ENCODE measurements at regions not wholly inside any gene's neighbourhood (a gene's known extent, or its start where the extent isn't known, plus 50 kb on each side); places are given as distances from the start of the nearest gene placed in this dataset.

DNA sequence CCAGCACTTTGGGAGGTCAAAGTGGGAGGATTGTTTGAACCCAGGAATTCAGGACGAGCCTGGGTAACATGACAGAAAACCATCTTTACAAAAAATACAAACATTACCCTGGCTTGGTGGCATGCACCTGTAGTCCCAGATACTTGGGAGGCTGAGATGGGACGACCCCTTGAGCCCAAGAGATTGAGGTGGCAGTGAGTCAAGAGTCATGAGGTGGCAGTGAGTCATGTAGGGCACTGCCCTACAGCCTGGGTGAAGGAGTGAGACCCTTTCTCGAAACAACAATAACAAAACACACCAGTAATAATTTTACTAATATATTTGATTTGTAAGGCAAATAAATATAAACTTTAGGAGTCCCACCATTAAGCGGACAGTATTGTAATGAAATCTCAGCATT, 1906.2 kb downstream of the NCAM2 start:
- in situ Hi-C loops (cut with HindIII; ENCODE audit: low sequenced_read_pairs) = no loop called here
- no peak for DNase-seq (ENCODE audit: low read depth, low spot score)
- H3K4me3 ChIP-seq (ENCODE audit: low read depth, low read length) = no peak overlapping the region
- TF ChIP-seq CTCF (IDR thresholded peaks at IDR 0.05; ENCODE audit: low read depth, low read length) = no peak

- no peak for DNase-seq (ENCODE audit: low read depth, low spot score)
- in situ Hi-C loops (cut with HindIII; ENCODE audit: low sequenced_read_pairs) = no loop called here
- H3K4me3 ChIP-seq (ENCODE audit: low read depth, low read length) = no peak overlapping the region
- TF ChIP-seq CTCF (IDR thresholded peaks at IDR 0.05; ENCODE audit: low read depth, low read length) = no peak
Observed at GRCh38 chr21:22925032-22925431, 1926.8 kb downstream of the NCAM2 start.

- in situ Hi-C loops (cut with HindIII; ENCODE audit: low sequenced_read_pairs) = no loop called here
- no peak for TF ChIP-seq CTCF (IDR thresholded peaks at IDR 0.05; ENCODE audit: low read depth, low read length)
Observed at GRCh38 chr21:22927469-22927868, 1929.3 kb downstream of the NCAM2 start.

GRCh38 chr21:22941779-22942490, 1943.7 kb downstream of the NCAM2 start:
- no peak overlapping the region for H3K4me3 ChIP-seq (ENCODE audit: low read depth, low read length)
- no peak for TF ChIP-seq CTCF (IDR thresholded peaks at IDR 0.05; ENCODE audit: low read depth, low read length)
- no peak for DNase-seq (ENCODE audit: low read depth, low spot score)
- in situ Hi-C loops (cut with HindIII; ENCODE audit: low sequenced_read_pairs) = no loop called here

More at GRCh38 chr21:22927469-22927868, 1929.3 kb downstream of the NCAM2 start:
- DNase-seq (ENCODE audit: low read depth, low spot score) = no peak
- no peak overlapping the region for H3K4me3 ChIP-seq (ENCODE audit: low read depth, low read length)

GRCh38 chr21:22955559-22955958, 1957.3 kb downstream of the NCAM2 start:
- in situ Hi-C loops (cut with HindIII; ENCODE audit: low sequenced_read_pairs) = no loop called here
- TF ChIP-seq CTCF (IDR thresholded peaks at IDR 0.05; ENCODE audit: low read depth, low read length) = no peak
- DNase-seq (ENCODE audit: low read depth, low spot score) = no peak
- no peak overlapping the region for H3K4me3 ChIP-seq (ENCODE audit: low read depth, low read length)

DNA sequence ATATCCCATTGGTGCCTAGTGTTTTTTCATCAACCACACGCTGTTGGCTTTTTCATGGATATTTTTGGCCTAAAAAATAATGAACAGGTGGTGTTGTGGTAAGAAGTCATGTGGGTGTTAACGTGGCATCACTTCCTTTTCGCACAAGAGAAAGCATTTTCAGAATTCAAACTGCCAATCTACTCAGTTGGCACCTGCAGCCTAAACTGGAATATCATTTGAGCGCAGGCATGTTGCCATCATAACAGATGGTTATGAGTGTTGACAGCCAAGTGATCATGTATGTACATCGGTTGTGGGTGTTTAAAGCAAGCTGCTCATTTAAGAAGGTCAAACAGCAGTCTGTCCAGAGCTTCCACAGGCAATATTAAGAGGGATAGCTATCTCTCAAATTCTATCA, 1963.0 kb downstream of the NCAM2 start:
- no peak for DNase-seq (ENCODE audit: low read depth, low spot score)
- in situ Hi-C loops (cut with HindIII; ENCODE audit: low sequenced_read_pairs) = no loop called here
- H3K4me3 ChIP-seq (ENCODE audit: low read depth, low read length) = no peak overlapping the region
- no peak for TF ChIP-seq CTCF (IDR thresholded peaks at IDR 0.05; ENCODE audit: low read depth, low read length)
